ENCODE measurements at regions not wholly inside any gene's neighbourhood (a gene's known extent, or its start where the extent isn't known, plus 50 kb on each side); places are given as distances from the start of the nearest gene placed in this dataset.

GRCh38 chr13:30142486-30143211, 164.7 kb downstream of the KATNAL1 start:
- no peak for TF ChIP-seq REST (IDR thresholded peaks at IDR 0.05; ENCODE audit: low read depth, low read length)
- TF ChIP-seq, protein P1, sequence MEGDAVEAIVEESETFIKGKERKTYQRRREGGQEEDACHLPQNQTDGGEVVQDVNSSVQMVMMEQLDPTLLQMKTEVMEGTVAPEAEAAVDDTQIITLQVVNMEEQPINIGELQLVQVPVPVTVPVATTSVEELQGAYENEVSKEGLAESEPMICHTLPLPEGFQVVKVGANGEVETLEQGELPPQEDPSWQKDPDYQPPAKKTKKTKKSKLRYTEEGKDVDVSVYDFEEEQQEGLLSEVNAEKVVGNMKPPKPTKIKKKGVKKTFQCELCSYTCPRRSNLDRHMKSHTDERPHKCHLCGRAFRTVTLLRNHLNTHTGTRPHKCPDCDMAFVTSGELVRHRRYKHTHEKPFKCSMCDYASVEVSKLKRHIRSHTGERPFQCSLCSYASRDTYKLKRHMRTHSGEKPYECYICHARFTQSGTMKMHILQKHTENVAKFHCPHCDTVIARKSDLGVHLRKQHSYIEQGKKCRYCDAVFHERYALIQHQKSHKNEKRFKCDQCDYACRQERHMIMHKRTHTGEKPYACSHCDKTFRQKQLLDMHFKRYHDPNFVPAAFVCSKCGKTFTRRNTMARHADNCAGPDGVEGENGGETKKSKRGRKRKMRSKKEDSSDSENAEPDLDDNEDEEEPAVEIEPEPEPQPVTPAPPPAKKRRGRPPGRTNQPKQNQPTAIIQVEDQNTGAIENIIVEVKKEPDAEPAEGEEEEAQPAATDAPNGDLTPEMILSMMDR (IDR thresholded peaks at IDR 0.05): no peak
- peak; percentile 93 for TF ChIP-seq MAX (IDR thresholded peaks at IDR 0.05; ENCODE audit: low read depth)
- TF ChIP-seq RAD21 (IDR thresholded peaks at IDR 0.05; ENCODE audit: low read length): peak; percentile 23
- TF ChIP-seq, protein P2, sequence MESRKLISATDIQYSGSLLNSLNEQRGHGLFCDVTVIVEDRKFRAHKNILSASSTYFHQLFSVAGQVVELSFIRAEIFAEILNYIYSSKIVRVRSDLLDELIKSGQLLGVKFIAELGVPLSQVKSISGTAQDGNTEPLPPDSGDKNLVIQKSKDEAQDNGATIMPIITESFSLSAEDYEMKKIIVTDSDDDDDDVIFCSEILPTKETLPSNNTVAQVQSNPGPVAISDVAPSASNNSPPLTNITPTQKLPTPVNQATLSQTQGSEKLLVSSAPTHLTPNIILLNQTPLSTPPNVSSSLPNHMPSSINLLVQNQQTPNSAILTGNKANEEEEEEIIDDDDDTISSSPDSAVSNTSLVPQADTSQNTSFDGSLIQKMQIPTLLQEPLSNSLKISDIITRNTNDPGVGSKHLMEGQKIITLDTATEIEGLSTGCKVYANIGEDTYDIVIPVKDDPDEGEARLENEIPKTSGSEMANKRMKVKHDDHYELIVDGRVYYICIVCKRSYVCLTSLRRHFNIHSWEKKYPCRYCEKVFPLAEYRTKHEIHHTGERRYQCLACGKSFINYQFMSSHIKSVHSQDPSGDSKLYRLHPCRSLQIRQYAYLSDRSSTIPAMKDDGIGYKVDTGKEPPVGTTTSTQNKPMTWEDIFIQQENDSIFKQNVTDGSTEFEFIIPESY (IDR thresholded peaks at IDR 0.05; ENCODE audit: borderline replicate concordance, low read depth): 0 out of 2 replicates have a peak, but pooled peaks have one; percentile 42
- no peak for TF ChIP-seq NRF1 (IDR thresholded peaks at IDR 0.05; ENCODE audit: low read depth, low read length)
- 0 out of 2 replicates have a peak, but pooled peaks have one; percentile 38 for TF ChIP-seq SIN3A (IDR thresholded peaks at IDR 0.05; ENCODE audit: borderline replicate concordance, low read depth, low read length)
- TF ChIP-seq, protein P3, sequence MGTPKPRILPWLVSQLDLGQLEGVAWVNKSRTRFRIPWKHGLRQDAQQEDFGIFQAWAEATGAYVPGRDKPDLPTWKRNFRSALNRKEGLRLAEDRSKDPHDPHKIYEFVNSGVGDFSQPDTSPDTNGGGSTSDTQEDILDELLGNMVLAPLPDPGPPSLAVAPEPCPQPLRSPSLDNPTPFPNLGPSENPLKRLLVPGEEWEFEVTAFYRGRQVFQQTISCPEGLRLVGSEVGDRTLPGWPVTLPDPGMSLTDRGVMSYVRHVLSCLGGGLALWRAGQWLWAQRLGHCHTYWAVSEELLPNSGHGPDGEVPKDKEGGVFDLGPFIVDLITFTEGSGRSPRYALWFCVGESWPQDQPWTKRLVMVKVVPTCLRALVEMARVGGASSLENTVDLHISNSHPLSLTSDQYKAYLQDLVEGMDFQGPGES (IDR thresholded peaks at IDR 0.05; ENCODE audit: low read depth, low read length): no peak
- no peak; the same call in 1 of the 2 replicates for TF ChIP-seq MEF2A (IDR thresholded peaks at IDR 0.05; ENCODE audit: borderline replicate concordance, low read depth)
- TF ChIP-seq YY1 (IDR thresholded peaks at IDR 0.05; ENCODE audit: low read depth): no peak; the same call in 1 of the 2 replicates
- TF ChIP-seq RFX5 (IDR thresholded peaks at IDR 0.05; ENCODE audit: low read length): no peak; the same call in 1 of the 2 replicates

Data from SK-N-SH (cell line).